RWPE2 (cell line): ENCODE measurements at regions not wholly inside any gene's neighbourhood (a gene's known extent, or its start where the extent isn't known, plus 50 kb on each side); places are given as distances from the start of the nearest gene placed in this dataset.
A peak's percentile ranks its signal among the peaks of the same experiment; 100 is the strongest.

ENCODE experiments used
- ATAC-seq: fragments of 200-7000 bp; cut with Tn5 transposase; 3 replicates; pipeline ENCODE4 v1.9.1; 2021; ENCODE audit warnings: low read depth
- DNase-seq: peaks from one replicate; pipeline ENCODE4 v3.0.0-alpha.2; 2020; ENCODE audit warnings: low spot score
- H3K27ac ChIP-seq: fragments of 450-650 bp; 2 replicates; pipeline ENCODE4 v1.5.1; 2017; ENCODE audit warnings: mild to moderate bottlenecking; ENCODE audit not compliant: poor library complexity, severe bottlenecking
- H3K27me3 ChIP-seq: fragments of 250-450 bp; sonication (Bioruptor Pico); 2 replicates; pipeline ENCODE4 v1.5.1; 2021; ENCODE audit warnings: mild to moderate bottlenecking, moderate library complexity; ENCODE audit not compliant: insufficient read depth, poor library complexity, severe bottlenecking
- H3K36me3 ChIP-seq: fragments of 250-450 bp; sonication (Bioruptor Pico); 2 replicates; pipeline ENCODE4 v1.5.1; 2020; ENCODE audit warnings: low read depth, mild to moderate bottlenecking, moderate library complexity
- H3K4me1 ChIP-seq: fragments of 250-450 bp; sonication (Bioruptor Pico); 2 replicates; pipeline ENCODE4 v1.5.1; 2021; ENCODE audit warnings: mild to moderate bottlenecking, moderate library complexity; ENCODE audit not compliant: insufficient read depth, poor library complexity, severe bottlenecking
- H3K4me3 ChIP-seq: fragments of 250-450 bp; sonication (Bioruptor Pico); 2 replicates; pipeline ENCODE4 v1.5.1; 2021; ENCODE audit warnings: mild to moderate bottlenecking, moderate library complexity; ENCODE audit not compliant: severe bottlenecking
- H3K9me3 ChIP-seq: fragments of 250-450 bp; sonication (Bioruptor Pico); 2 replicates; pipeline ENCODE4 v1.5.1; 2021; ENCODE audit warnings: mild to moderate bottlenecking, moderate library complexity; ENCODE audit not compliant: severe bottlenecking
- CTCF ChIP-seq: fragments of 450-650 bp; IDR thresholded peaks from one replicate; pipeline ENCODE4 v1.5.1; 2017; ENCODE audit warnings: mild to moderate bottlenecking, moderate library complexity; ENCODE audit not compliant: poor library complexity, severe bottlenecking

DNA sequence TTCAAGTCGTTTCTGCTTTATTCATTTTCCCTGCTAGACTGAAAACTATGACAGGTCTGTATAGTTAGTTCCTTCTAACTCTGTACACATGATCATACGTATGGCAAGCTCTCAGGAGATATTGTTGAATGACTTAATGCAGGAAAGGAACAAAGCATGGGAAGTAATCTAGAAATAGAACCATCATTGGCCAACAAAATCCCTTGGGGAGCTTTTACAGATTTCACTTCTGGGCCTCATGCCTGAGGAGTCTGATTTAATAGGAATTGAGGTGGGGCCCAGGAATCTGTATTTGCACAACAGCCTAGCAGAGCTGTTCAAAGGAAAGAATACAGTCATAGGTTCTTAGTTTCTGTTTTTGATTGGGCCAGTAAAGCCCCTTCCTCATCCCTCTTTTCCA, 229.2 kb downstream of the MAP2K6 start:
- no peak for ATAC-seq
- Histone ChIP-seq H3K9me3 (no peaks in the 10 kb centered on the region), H3K27me3 (no peaks in the 10 kb centered on the region), H3K36me3 (no peaks in the 10 kb centered on the region), H3K27ac (no peak overlapping the region), H3K4me3 (no peak overlapping the region), H3K4me1 (no peaks in the 10 kb centered on the region)
- TF ChIP-seq CTCF = no peak
- DNase-seq = no peak

- no peak for TF ChIP-seq CTCF
- H3K27ac ChIP-seq = no peak overlapping the region
- H3K36me3 ChIP-seq = no peaks in the 10 kb centered on the region
- no peaks in the 10 kb centered on the region for H3K9me3 ChIP-seq
- H3K4me1 ChIP-seq = no peaks in the 10 kb centered on the region
- ATAC-seq (no peak), DNase-seq (no peak)
- no peaks in the 10 kb centered on the region for H3K27me3 ChIP-seq
- no peak overlapping the region for H3K4me3 ChIP-seq
Measured at GRCh38 chr17:69646729-69647128, 232.2 kb downstream of the MAP2K6 start.

GRCh38 chr17:69650881-69651280, 236.4 kb downstream of the MAP2K6 start:
- H3K9me3 ChIP-seq = no peaks in the 10 kb centered on the region
- H3K27me3 ChIP-seq = no peaks in the 10 kb centered on the region
- no peak overlapping the region for H3K27ac ChIP-seq
- ATAC-seq (no peak), DNase-seq (no peak)
- no peak for TF ChIP-seq CTCF
- H3K4me1 ChIP-seq = no peaks in the 10 kb centered on the region
- no peak overlapping the region for H3K4me3 ChIP-seq
- no peaks in the 10 kb centered on the region for H3K36me3 ChIP-seq

DNA sequence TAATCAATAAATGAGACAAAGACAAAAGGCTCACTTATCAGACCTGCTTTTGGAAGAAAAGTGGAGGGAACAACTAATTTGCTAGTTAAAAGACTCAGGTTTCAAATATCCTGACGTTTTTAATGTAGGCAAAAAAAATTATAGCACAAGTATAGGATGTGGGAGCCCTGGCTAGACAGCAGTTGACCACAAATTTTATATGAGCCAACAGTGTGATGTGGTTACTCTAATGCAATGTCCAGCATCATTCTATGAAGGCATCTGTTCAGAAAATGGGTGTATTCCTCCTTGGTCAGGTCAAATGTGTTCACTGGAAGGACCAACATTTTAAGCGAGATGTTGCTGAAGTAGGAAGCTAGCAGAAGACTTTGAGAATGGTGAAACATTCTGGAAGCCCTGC, 237.4 kb downstream of the MAP2K6 start:
- no peak for TF ChIP-seq CTCF
- Histone ChIP-seq H3K9me3 (no peaks in the 10 kb centered on the region), H3K27me3 (no peaks in the 10 kb centered on the region), H3K4me1 (no peaks in the 10 kb centered on the region), H3K36me3 (no peaks in the 10 kb centered on the region), H3K4me3 (no peak overlapping the region), H3K27ac (no peak overlapping the region)
- DNase-seq (no peak), ATAC-seq (no peak)

- no peak for TF ChIP-seq CTCF
- H3K4me1 ChIP-seq = no peaks in the 10 kb centered on the region
- H3K4me3 ChIP-seq = no peak overlapping the region
- no peaks in the 10 kb centered on the region for H3K27me3 ChIP-seq
- ATAC-seq = peak; percentile 100
- no peaks in the 10 kb centered on the region for H3K36me3 ChIP-seq
- H3K9me3 ChIP-seq = no peaks in the 10 kb centered on the region
- H3K27ac ChIP-seq = no peak overlapping the region
- no peak for DNase-seq
Measured at GRCh38 chr17:69654981-69655855, 240.7 kb downstream of the MAP2K6 start.
